Endothelial cell of umbilical vein (primary cell): ENCODE measurements at regions not wholly inside any gene's neighbourhood (a gene's known extent, or its start where the extent isn't known, plus 50 kb on each side); places are given as distances from the start of the nearest gene placed in this dataset.

ENCODE experiments used
- BruUV-seq: library from RNA; stranded (reverse); fragments of 400-500 nt; replicated peaks from 2 replicates; lab custom pipeline; 2021; lab: Mats Ljungman, UMichigan
- CTCF ChIA-PET: fragments of 300-600, 350-600 bp; sonication (Branson Sonifier 250); formaldehyde crosslinking; loops from one replicate; lab custom pipeline; 2021; ENCODE audit warnings: antibody characterized with exemption, inconsistent platforms; lab: Charles Lee
- POLR2A ChIA-PET: fragments of 300-600, 350-600 bp; sonication (Branson Sonifier 250); formaldehyde crosslinking; loops from one replicate; lab custom pipeline; 2021; ENCODE audit warnings: antibody characterized with exemption, inconsistent platforms; lab: Charles Lee
- DNase-seq: peaks from one replicate; pipeline ENCODE4 v3.0.0-alpha.2; 2011; ENCODE audit warnings: low read depth, low spot score
- FAIRE-seq: peaks from 2 replicates; lab custom pipeline; 2011; peaks lifted over from hg19 to GRCh38; lab: Jason Lieb, UNC
- H2AFZ ChIP-seq: 2 replicates; pipeline ENCODE4 v1.6.0; 2012; ENCODE audit warnings: low read depth, low read length, control low read depth, inconsistent platforms
- H3K27ac ChIP-seq: 2 replicates; pipeline ENCODE4 v1.5.1; 2011; ENCODE audit warnings: low read depth, mild to moderate bottlenecking, control low read depth, low read length, moderate library complexity; ENCODE audit not compliant: insufficient read depth
- H3K27me3 ChIP-seq, 2 experiments: 2 replicates each; pipeline versions ENCODE4 v1.6.0 to v1.6.1; 2011; ENCODE audit warnings: low read length in 2 of 2, mixed read lengths in 1 of 2; ENCODE audit not compliant: control insufficient read depth in 2 of 2, insufficient read depth in 2 of 2
- H3K36me3 ChIP-seq, 2 experiments: 2 replicates in 1 of 2; 3 replicates in 1 of 2; pipeline ENCODE4 v1.5.1; 2011; ENCODE audit warnings: low read length in 2 of 2, mild to moderate bottlenecking in 1 of 2, moderate library complexity in 1 of 2; ENCODE audit not compliant: control insufficient read depth in 2 of 2, insufficient read depth in 2 of 2; ENCODE audit errors: extremely low read depth in 1 of 2
- H3K4me1 ChIP-seq: 3 replicates; pipeline ENCODE4 v1.5.1; 2011; ENCODE audit warnings: mild to moderate bottlenecking, low read length; ENCODE audit not compliant: control insufficient read depth, insufficient read depth; ENCODE audit errors: extremely low read depth
- H3K4me2 ChIP-seq: 2 replicates; pipeline ENCODE4 v1.6.1; 2011; ENCODE audit warnings: low read length, control low read depth, mixed read lengths; ENCODE audit not compliant: insufficient read depth
- H3K4me3 ChIP-seq, 3 experiments: fragments of 200-600 bp in 1 of 3; sonication (generic), shearing (Covaris generic) in 1 of 3; replicated peaks in 1 of 3; 2 replicates each; pipeline ENCODE4 v1.5.1; 2011 to 2016; ENCODE audit warnings: control low read depth in 3 of 3, low read length in 3 of 3, mild to moderate bottlenecking in 2 of 3, inconsistent platforms in 1 of 3, low read depth in 1 of 3, moderate library complexity in 1 of 3; ENCODE audit not compliant: insufficient read depth in 1 of 3
- H3K79me2 ChIP-seq: 2 replicates; pipeline ENCODE4 v1.6.0; 2012; ENCODE audit warnings: low read length, inconsistent platforms; ENCODE audit not compliant: control insufficient read depth, insufficient read depth
- H3K9ac ChIP-seq: replicated peaks from 2 replicates; pipeline ENCODE3; 2011; ENCODE audit warnings: low read length, control low read depth; ENCODE audit not compliant: insufficient read depth; ENCODE audit errors: extremely low read depth
- H3K9me1 ChIP-seq: replicated peaks from 3 replicates; pipeline ENCODE4 v1.6.0; 2011; ENCODE audit warnings: mild to moderate bottlenecking, low read length; ENCODE audit not compliant: control insufficient read depth, insufficient read depth; ENCODE audit errors: extremely low read depth
- H3K9me3 ChIP-seq: replicated peaks from 2 replicates; pipeline ENCODE4 v1.5.1; 2012; ENCODE audit warnings: low read length, inconsistent platforms; ENCODE audit not compliant: control insufficient read depth, insufficient read depth
- H4K20me1 ChIP-seq: replicated peaks from 2 replicates; pipeline ENCODE3; 2011; ENCODE audit warnings: mild to moderate bottlenecking, low read length; ENCODE audit not compliant: control insufficient read depth, insufficient read depth; ENCODE audit errors: extremely low read depth
- EZH2 ChIP-seq: IDR thresholded peaks from 2 replicates; pipeline ENCODE4 v1.6.1; 2012; ENCODE audit warnings: borderline replicate concordance, low read depth, mild to moderate bottlenecking, moderate library complexity, low read length, inconsistent platforms; ENCODE audit not compliant: severe bottlenecking
- FOS ChIP-seq: IDR thresholded peaks from 2 replicates; pipeline ENCODE4 v1.6.1; 2011; ENCODE audit warnings: mild to moderate bottlenecking, low read length, moderate library complexity, borderline replicate concordance; ENCODE audit not compliant: insufficient read depth
- GATA2 ChIP-seq: IDR thresholded peaks from 2 replicates; pipeline ENCODE4 v1.7.0; 2011; ENCODE audit warnings: low read depth, mild to moderate bottlenecking, moderate library complexity, mixed read lengths, low read length; ENCODE audit not compliant: insufficient read length, insufficient read depth
- JUN ChIP-seq: IDR thresholded peaks from 2 replicates; pipeline ENCODE4 v1.6.1; 2011; ENCODE audit warnings: borderline replicate concordance, low read depth; ENCODE audit not compliant: insufficient read length, insufficient read depth
- MYC ChIP-seq: IDR thresholded peaks from one replicate; pipeline ENCODE4 v1.6.1; 2011; ENCODE audit warnings: mild to moderate bottlenecking, low read depth, low read length
- POLR2A ChIP-seq: IDR thresholded peaks from 2 replicates; pipeline ENCODE4 v1.6.1; 2012; ENCODE audit warnings: low read depth, mild to moderate bottlenecking, control low read depth, low read length
- POLR2AphosphoS5 ChIP-seq: IDR thresholded peaks from 2 replicates; pipeline ENCODE4 v1.6.1; 2012; ENCODE audit warnings: low read depth, mild to moderate bottlenecking, control low read depth, low read length, moderate library complexity; ENCODE audit not compliant: insufficient read depth
- dilution Hi-C: fragments of 300-500 bp; cut with MboI; formaldehyde crosslinking; loops from one replicate; pipeline ENCODE4 v1.15.0; 2019; ENCODE audit warnings: low sequenced_read_pairs; ENCODE audit not compliant: extremely low pct_ligation_motif_present
- intact Hi-C: fragments of 100-400 bp; cut with micrococcal nuclease; formaldehyde crosslinking; loops from one replicate; pipeline ENCODE4 v1.10.0; 2022
- TF ChIP-seq, protein P1 (sequence below): IDR thresholded peaks from 2 replicates; pipeline ENCODE4 v1.6.1; 2011; ENCODE audit not compliant: insufficient read depth, insufficient read length
- TF ChIP-seq, protein P2 (sequence below), 2 donors: IDR thresholded peaks; 1 replicate in 1 of 2; 2 replicates in 1 of 2; pipeline ENCODE4 v1.5.1; 2011; ENCODE audit warnings: low read length in 2 of 2, mild to moderate bottlenecking in 2 of 2, moderate library complexity in 2 of 2, control low read depth in 1 of 2, inconsistent platforms in 1 of 2, low read depth in 1 of 2; ENCODE audit not compliant: insufficient read depth in 1 of 2; ENCODE audit errors: extremely low read depth in 1 of 2

DNA sequence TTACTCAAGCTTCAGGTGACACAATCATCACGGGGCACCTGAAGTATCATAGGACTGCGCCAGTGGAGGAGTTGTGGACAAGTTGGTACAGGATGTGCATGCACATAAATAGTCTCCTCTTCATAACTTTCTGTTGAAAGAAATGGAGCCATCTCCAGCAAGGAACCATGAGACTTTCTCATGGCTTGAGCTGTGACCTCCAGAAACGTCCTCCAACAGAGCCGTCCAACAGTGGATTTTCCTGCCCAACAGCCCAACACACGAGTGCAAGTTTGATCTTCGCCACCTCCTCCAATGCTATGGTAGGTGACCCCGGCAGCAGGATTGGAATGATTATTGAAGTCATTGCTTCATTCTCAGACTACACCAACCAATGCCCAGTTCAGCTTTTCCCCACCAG is 105.1 kb upstream of the ZNF507 start:
- no peaks in the 10 kb centered on the region for H3K79me2 ChIP-seq
- POLR2A ChIA-PET, result no interaction called here
- H3K4me1 ChIP-seq, result no peaks in the 10 kb centered on the region
- FAIRE-seq (no peak), DNase-seq (no peak)
- dilution Hi-C loops (no loop called here), intact Hi-C loops (no loop called here)
- H3K36me3 ChIP-seq, result no peaks in the 10 kb centered on the region
- no peaks in the 10 kb centered on the region for H3K9me1 ChIP-seq
- H3K9ac ChIP-seq, result no peak overlapping the region
- H3K27me3 ChIP-seq, result no peaks in the 10 kb centered on the region
- no peaks in the 10 kb centered on the region for H3K9me3 ChIP-seq
- H3K4me2 ChIP-seq, result no peak overlapping the region
- no TSS peak for BruUV-seq
- H4K20me1 ChIP-seq, result no peaks in the 10 kb centered on the region
- CTCF ChIA-PET, result no interaction called here
- H3K27ac ChIP-seq, result no peak overlapping the region
- no peak overlapping the region for H2AFZ ChIP-seq
- no peak overlapping the region for H3K4me3 ChIP-seq
- TF ChIP-seq, protein P1, sequence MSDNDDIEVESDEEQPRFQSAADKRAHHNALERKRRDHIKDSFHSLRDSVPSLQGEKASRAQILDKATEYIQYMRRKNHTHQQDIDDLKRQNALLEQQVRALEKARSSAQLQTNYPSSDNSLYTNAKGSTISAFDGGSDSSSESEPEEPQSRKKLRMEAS, result no peak
- TF ChIP-seq JUN, result no peak
- no peak for TF ChIP-seq GATA2
- no peak for TF ChIP-seq MYC
- TF ChIP-seq, protein P2, sequence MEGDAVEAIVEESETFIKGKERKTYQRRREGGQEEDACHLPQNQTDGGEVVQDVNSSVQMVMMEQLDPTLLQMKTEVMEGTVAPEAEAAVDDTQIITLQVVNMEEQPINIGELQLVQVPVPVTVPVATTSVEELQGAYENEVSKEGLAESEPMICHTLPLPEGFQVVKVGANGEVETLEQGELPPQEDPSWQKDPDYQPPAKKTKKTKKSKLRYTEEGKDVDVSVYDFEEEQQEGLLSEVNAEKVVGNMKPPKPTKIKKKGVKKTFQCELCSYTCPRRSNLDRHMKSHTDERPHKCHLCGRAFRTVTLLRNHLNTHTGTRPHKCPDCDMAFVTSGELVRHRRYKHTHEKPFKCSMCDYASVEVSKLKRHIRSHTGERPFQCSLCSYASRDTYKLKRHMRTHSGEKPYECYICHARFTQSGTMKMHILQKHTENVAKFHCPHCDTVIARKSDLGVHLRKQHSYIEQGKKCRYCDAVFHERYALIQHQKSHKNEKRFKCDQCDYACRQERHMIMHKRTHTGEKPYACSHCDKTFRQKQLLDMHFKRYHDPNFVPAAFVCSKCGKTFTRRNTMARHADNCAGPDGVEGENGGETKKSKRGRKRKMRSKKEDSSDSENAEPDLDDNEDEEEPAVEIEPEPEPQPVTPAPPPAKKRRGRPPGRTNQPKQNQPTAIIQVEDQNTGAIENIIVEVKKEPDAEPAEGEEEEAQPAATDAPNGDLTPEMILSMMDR (IDR thresholded peaks at IDR 0.05; ENCODE audit: extremely low read depth in 1 of 2, insufficient read depth in 1 of 2, low read depth in 1 of 2, low read length in 2 of 2), result no peak
- no peak for TF ChIP-seq POLR2A
- no peak for TF ChIP-seq POLR2AphosphoS5
- TF ChIP-seq FOS, result no peak
- no peak for TF ChIP-seq EZH2
